VCaP (cell line): ENCODE measurements at regions not wholly inside any gene's neighbourhood (a gene's known extent, or its start where the extent isn't known, plus 50 kb on each side); places are given as distances from the start of the nearest gene placed in this dataset.

Experiments used
- H3K27ac ChIP-seq: fragments of 450-650 bp; 2 replicates; pipeline ENCODE4 v1.5.1; 2017
- TF ChIP-seq, protein P1 (sequence below): fragments of 450-650 bp; conservative IDR thresholded peaks from 2 replicates; pipeline ENCODE4 v1.5.1; 2017; ENCODE audit warnings: mild to moderate bottlenecking, moderate library complexity

DNA sequence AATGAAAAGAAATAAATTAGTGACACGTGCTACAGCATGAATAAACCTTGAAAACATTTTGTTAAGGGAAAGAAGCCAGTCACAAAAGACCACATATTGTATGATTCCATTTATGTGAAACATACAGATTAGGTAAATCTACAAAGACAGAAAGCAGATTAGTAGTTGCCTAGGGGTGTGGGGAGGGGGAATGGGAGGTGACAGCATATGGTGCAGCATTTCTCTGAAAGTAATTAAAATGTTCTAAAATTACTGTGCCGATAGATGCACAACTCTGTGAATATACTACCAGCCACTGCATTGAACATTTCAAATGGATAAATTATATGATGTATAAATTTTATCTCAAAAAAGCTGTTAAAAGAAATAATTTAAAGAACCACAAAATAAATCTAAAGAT, 161.0 kb downstream of the TRIB2 start:
- H3K27ac ChIP-seq, result no peak overlapping the region
- TF ChIP-seq, protein P1, sequence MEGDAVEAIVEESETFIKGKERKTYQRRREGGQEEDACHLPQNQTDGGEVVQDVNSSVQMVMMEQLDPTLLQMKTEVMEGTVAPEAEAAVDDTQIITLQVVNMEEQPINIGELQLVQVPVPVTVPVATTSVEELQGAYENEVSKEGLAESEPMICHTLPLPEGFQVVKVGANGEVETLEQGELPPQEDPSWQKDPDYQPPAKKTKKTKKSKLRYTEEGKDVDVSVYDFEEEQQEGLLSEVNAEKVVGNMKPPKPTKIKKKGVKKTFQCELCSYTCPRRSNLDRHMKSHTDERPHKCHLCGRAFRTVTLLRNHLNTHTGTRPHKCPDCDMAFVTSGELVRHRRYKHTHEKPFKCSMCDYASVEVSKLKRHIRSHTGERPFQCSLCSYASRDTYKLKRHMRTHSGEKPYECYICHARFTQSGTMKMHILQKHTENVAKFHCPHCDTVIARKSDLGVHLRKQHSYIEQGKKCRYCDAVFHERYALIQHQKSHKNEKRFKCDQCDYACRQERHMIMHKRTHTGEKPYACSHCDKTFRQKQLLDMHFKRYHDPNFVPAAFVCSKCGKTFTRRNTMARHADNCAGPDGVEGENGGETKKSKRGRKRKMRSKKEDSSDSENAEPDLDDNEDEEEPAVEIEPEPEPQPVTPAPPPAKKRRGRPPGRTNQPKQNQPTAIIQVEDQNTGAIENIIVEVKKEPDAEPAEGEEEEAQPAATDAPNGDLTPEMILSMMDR, result no peak

DNA sequence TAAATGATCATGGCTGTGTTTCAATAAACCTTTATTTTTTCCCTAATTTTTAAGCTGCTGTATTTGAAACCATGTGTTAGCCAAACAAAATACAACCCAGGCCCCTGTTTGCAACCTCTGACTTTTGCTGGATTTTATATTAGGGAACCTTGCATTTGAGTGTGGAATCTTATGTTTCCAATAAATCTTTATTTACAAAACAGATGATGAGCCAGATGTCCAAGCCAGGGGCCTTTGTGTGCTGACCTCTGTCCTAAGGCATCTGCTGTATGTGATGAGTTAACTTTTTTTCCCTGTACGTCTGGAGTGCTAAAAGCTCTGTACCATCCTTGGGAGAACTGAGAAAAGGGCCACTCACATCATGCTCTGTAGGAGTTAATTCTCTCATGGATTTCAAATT, 162.9 kb downstream of the TRIB2 start:
- TF ChIP-seq, protein P1, result no peak
- no peak overlapping the region for H3K27ac ChIP-seq

DNA sequence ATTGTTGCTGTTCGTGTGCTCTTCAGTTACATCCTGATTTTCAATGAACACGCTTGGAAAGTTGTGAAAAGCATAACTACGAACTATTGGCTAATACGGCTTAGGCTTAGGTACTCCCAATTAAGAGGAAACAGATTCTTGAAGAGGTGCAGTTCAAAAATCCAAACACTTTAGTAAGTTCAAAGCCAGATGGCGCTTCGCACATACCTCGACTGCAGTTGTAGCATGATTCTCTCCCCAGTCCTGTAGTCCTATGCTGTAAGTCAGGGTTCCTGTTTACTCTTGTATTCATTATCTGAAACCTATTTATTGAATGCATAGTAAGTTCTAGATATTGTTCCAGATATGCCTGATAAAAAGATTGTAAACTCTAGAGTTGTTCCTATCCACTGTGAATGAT, 165.2 kb downstream of the TRIB2 start:
- TF ChIP-seq, protein P1, result 0 out of 2 replicates have a peak, but pooled peaks have one; percentile 11

DNA sequence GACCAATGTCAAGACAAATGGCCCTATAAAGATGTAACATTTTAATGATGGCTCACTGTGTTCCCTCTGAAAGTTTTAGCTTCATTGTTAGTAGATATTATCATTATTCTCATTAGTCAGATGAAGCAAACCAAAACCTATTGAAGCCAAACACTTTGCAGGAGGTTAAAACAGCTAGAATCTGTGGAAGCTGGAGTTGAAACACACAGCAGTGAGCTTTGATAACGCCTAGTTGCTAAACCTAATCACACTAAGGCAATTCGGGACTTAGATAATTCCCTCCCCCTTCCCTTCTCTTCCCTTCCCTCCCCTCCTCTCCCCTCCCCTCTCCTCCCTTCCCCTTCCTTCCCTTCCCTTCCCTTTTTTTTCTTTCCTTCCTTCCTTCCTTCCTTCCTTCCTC, 165.7 kb downstream of the TRIB2 start:
- peak overlapping the region; percentile 68 for H3K27ac ChIP-seq
- TF ChIP-seq, protein P1, result no peak

More for the DNA sequence above, 165.2 kb downstream of the TRIB2 start:
- peak overlapping the region; percentile 68 for H3K27ac ChIP-seq

DNA sequence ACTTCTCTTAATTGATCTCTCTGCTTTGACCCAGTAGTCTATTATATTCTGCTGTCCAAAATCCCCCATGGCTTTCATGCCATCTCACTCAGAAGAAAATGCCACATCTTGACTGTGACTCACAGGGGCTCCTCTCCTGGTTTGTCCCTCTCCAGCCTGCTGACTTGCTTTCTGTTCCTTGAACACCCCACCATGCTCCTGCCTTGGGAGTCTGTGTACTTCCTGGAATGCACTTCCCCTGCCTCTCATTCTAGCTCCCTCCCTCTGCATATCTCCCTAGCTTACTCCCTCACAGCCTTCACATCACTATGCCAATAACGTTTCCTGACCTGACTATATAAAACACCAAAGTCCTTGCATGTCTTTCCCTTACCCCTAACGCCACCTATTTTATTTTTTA, 167.2 kb downstream of the TRIB2 start:
- TF ChIP-seq, protein P1, result no peak
- H3K27ac ChIP-seq, result no peak overlapping the region

DNA sequence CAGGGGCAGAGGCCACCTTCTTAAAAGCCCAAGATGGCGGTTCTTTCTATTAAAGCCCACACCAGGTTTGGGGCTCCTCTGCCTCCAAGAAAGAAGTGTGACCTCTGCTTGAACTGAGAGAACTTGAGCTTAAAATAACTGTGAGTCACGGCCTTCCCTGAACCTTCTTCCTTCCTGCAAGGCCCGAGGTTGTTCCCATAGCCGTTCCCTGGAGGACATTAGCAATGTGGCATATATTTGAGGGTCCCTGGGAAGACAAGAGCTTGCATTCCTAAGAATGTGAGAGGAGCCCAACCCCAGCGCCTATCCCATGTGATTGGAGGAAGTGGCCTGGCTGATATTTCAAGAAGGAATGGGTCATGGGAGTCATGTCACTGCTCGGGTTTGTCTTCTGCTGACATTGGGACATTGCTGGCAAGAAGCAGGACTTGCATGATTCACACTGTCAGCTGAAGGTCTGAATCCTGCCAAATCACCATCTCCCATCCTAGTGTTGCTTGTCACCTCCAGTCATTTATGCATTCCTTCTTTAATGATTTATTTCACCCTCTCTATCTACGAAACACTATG, 168.1 kb downstream of the TRIB2 start:
- TF ChIP-seq, protein P1, result no peak
- H3K27ac ChIP-seq, result no peak overlapping the region

DNA sequence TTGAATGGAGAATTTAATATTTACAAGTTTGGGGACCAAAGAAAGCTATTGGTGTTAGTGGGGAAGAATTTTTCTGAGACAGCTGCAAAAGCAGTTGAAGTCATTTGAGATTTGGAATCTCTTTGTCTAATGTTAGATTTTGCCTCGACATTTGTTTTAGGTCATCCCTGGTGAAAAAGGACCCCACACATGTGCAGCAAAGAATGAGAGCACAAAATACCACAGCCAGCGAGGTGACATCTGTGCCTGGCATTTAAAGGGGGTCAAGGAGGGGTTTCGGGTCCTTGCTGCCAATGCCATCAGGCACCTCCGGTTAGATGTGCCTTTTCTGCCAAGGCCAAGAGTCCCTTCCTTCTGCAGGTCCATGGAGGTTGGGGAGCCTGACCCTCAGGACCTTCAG, 173.3 kb downstream of the TRIB2 start:
- TF ChIP-seq, protein P1, result no peak
- no peak overlapping the region for H3K27ac ChIP-seq
